Suprapubic skin (tissue), 4 donors: ENCODE measurements at regions not wholly inside any gene's neighbourhood (a gene's known extent, or its start where the extent isn't known, plus 50 kb on each side); places are given as distances from the start of the nearest gene placed in this dataset.
A peak's percentile ranks its signal among the peaks of the same experiment; 100 is the strongest.

Source experiments
- DNase-seq, 2 donors: peaks; one replicate each; pipeline ENCODE4 v3.0.0-alpha.2; 2019; ENCODE audit warnings: low spot score in 2 of 2
- H3K27ac ChIP-seq: fragments of 200-600 bp; sonication (generic); one replicate; pipeline ENCODE4 v1.5.1; 2019
- H3K27me3 ChIP-seq: fragments of 200-600 bp; sonication (generic); one replicate; pipeline ENCODE4 v1.5.1; 2019
- H3K36me3 ChIP-seq: fragments of 200-600 bp; sonication (generic); one replicate; pipeline ENCODE4 v1.5.1; 2019
- H3K4me1 ChIP-seq: fragments of 200-600 bp; sonication (generic); one replicate; pipeline ENCODE4 v1.5.1; 2019
- H3K4me3 ChIP-seq: fragments of 200-600 bp; sonication (generic); one replicate; pipeline ENCODE4 v1.5.1; 2019; ENCODE audit warnings: mild to moderate bottlenecking
- H3K9me3 ChIP-seq: fragments of 200-600 bp; sonication (generic); one replicate; pipeline ENCODE4 v1.5.1; 2019
- CTCF ChIP-seq, 2 donors: fragments of 200-600 bp in 1 of 2; fragments of 450-650 bp in 1 of 2; sonication (generic) in 1 of 2; IDR thresholded peaks; one replicate each; pipeline ENCODE4 v1.5.1; 2016 to 2019; ENCODE audit warnings: antibody characterized with exemption in 2 of 2, mild to moderate bottlenecking in 1 of 2, moderate library complexity in 1 of 2
- EP300 ChIP-seq: sonication (generic); formaldehyde crosslinking; IDR thresholded peaks from one replicate; pipeline ENCODE4 v1.6.1; 2017; ENCODE audit warnings: antibody characterized with exemption
- POLR2A ChIP-seq, 2 donors: fragments of 450-650 bp; IDR thresholded peaks; one replicate each; pipeline ENCODE4 v1.6.1; 2017; ENCODE audit warnings: antibody characterized with exemption in 2 of 2, mild to moderate bottlenecking in 2 of 2, moderate library complexity in 2 of 2
- POLR2AphosphoS5 ChIP-seq, 3 donors: sonication (generic); formaldehyde crosslinking; IDR thresholded peaks; one replicate each; pipeline ENCODE4 v1.6.1; 2017; ENCODE audit warnings: antibody characterized with exemption in 3 of 3
- WGBS: methylation state at CpG from one replicate; pipeline ENCODE4 v1.1.5; 2018; 5-methylcytosine and 5-hydroxymethylcytosine counted together

DNA sequence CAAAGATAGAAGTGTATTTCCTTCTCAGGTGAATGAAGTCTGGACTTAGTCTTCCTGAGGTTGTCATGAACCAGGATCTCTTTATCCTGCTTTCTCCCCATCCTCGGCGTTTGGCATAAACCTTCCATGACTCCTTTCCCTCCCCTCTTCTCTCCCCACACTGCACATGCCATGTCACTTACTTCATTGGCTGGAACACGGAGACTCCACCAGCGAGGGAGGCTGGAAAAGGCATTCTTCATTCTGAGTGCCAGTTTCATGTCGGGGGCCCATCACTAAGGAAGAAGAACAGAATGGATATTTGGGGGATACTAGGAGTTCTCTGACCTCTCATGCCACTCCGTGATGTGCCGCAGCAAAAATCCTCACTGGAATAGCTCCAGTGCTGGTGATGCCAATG is 105.6 kb downstream of the VCPKMT start:
- Histone ChIP-seq H3K4me1 (peaks cover 44% of the 10 kb centered on the region), H3K4me3 (no peak overlapping the region), H3K36me3 (no peaks in the 10 kb centered on the region), H3K27ac (no peak overlapping the region), H3K27me3 (no peaks in the 10 kb centered on the region), H3K9me3 (no peaks in the 10 kb centered on the region)
- 64% methylated on average over 7 of the region's 7 CpGs for WGBS
- TF ChIP-seq CTCF (IDR thresholded peaks at IDR 0.05) (no peak), POLR2AphosphoS5 (IDR thresholded peaks at IDR 0.05) (no peak)
- no peak for DNase-seq

GRCh38 chr14:50011242-50011641 is 105.1 kb downstream of the VCPKMT start:
- DNase-seq: no peak
- no peaks in the 10 kb centered on the region for H3K9me3 ChIP-seq
- H3K27me3 ChIP-seq: no peaks in the 10 kb centered on the region
- H3K4me3 ChIP-seq: no peak overlapping the region
- TF ChIP-seq EP300 (no peak), POLR2A (IDR thresholded peaks at IDR 0.05) (no peak), POLR2AphosphoS5 (IDR thresholded peaks at IDR 0.05) (no peak), CTCF (IDR thresholded peaks at IDR 0.05) (no peak)
- WGBS: 80% methylated on average over 6 of the region's 6 CpGs
- peaks cover 40% of the 10 kb centered on the region for H3K4me1 ChIP-seq
- H3K27ac ChIP-seq: no peak overlapping the region
- no peaks in the 10 kb centered on the region for H3K36me3 ChIP-seq

- H3K4me1 ChIP-seq: peaks cover 27% of the 10 kb centered on the region
- DNase-seq: no peak
- no peak for TF ChIP-seq EP300
- no peak for TF ChIP-seq CTCF (IDR thresholded peaks at IDR 0.05)
- TF ChIP-seq POLR2A (IDR thresholded peaks at IDR 0.05): no peak
- TF ChIP-seq POLR2AphosphoS5 (IDR thresholded peaks at IDR 0.05): no peak
- no peaks in the 10 kb centered on the region for H3K9me3 ChIP-seq
- peak overlapping the region; percentile 53 for H3K27ac ChIP-seq
- H3K27me3 ChIP-seq: no peaks in the 10 kb centered on the region
- no peaks in the 10 kb centered on the region for H3K36me3 ChIP-seq
- no peak overlapping the region for H3K4me3 ChIP-seq
Measured at GRCh38 chr14:50012644-50013043, 103.7 kb downstream of the VCPKMT start.

DNA sequence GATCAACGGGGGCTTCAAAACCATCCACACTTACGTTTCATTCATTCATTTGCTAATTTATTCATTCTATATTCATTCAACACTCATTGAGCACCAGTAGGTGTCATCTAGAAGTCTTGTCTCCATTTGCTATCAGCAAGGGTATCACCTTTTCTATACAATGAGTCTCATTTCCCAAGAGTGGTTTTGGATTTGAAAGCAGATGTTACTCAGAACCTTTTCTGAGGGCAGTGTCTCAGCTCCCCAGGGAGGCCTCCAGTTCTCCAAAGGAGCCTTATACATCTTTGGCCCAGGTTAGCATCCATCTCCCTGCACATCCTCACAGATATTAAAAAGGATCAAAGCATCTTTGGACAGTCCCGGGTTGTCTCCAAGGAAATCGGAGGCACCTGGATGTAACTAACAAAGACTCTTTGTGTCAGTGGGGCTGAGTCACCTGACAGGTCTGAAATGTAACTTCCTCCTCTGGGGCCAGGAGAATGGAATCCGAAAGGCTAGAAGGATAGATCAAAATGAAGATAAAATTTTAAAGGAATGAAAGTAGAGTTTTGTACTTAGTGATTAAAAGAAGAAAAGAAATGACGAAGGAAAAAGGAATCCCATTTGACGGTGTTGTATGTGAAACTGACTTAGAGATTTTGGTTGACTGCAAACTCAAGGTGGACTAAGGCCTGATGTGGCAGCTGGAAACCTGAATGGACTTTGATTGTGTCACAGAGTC is 103.0 kb downstream of the VCPKMT start:
- Histone ChIP-seq H3K27me3 (no peaks in the 10 kb centered on the region), H3K36me3 (no peaks in the 10 kb centered on the region), H3K27ac (peak overlapping the region; percentile 53), H3K4me3 (no peak overlapping the region), H3K4me1 (peaks cover 28% of the 10 kb centered on the region), H3K9me3 (no peaks in the 10 kb centered on the region)
- no peak for DNase-seq
- WGBS: 67% methylated on average over 7 of the region's 7 CpGs
- TF ChIP-seq EP300: no peak
- TF ChIP-seq POLR2AphosphoS5 (IDR thresholded peaks at IDR 0.05): no peak
- TF ChIP-seq CTCF (IDR thresholded peaks at IDR 0.05): no peak
- no peak for TF ChIP-seq POLR2A (IDR thresholded peaks at IDR 0.05)

DNA sequence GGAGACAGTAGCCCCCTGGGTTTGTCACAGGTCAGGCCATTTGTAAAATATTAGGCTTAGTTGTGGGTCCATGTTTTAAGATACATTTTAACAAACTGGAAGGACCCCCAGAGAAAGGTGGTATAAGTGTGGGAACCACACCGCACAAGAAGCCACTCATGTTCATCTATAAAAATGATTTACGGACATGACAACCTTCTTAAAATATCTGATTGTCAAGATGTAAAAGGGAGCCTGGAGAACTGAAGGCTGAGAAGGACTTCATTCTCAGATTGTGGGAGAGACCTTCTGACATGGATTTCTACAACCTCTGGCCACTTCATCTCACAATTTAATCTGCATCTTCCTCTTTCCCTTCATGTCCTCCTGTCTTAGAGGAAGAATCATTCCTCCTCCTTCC is 102.4 kb downstream of the VCPKMT start:
- 65% methylated on average over 2 of the region's 2 CpGs for WGBS
- Histone ChIP-seq H3K27me3 (no peaks in the 10 kb centered on the region), H3K4me3 (no peak overlapping the region), H3K4me1 (peaks cover 24% of the 10 kb centered on the region), H3K36me3 (no peaks in the 10 kb centered on the region), H3K27ac (peak overlapping the region; percentile 3), H3K9me3 (no peaks in the 10 kb centered on the region)
- TF ChIP-seq POLR2A (IDR thresholded peaks at IDR 0.05): no peak
- no peak for TF ChIP-seq CTCF (IDR thresholded peaks at IDR 0.05)
- TF ChIP-seq EP300: no peak
- no peak for TF ChIP-seq POLR2AphosphoS5 (IDR thresholded peaks at IDR 0.05)
- no peak for DNase-seq
